Endothelial cell of umbilical vein (primary cell): ENCODE measurements at regions not wholly inside any gene's neighbourhood (a gene's known extent, or its start where the extent isn't known, plus 50 kb on each side); places are given as distances from the start of the nearest gene placed in this dataset.

ENCODE experiments used
- BruUV-seq: library from RNA; stranded (reverse); fragments of 400-500 nt; replicated peaks from 2 replicates; lab custom pipeline; 2021; lab: Mats Ljungman, UMichigan
- CTCF ChIA-PET: fragments of 300-600, 350-600 bp; sonication (Branson Sonifier 250); formaldehyde crosslinking; loops from one replicate; lab custom pipeline; 2021; ENCODE audit warnings: antibody characterized with exemption, inconsistent platforms; lab: Charles Lee
- POLR2A ChIA-PET: fragments of 300-600, 350-600 bp; sonication (Branson Sonifier 250); formaldehyde crosslinking; loops from one replicate; lab custom pipeline; 2021; ENCODE audit warnings: antibody characterized with exemption, inconsistent platforms; lab: Charles Lee
- DNase-seq: peaks from one replicate; pipeline ENCODE4 v3.0.0-alpha.2; 2011; ENCODE audit warnings: low read depth, low spot score
- FAIRE-seq: peaks from 2 replicates; lab custom pipeline; 2011; peaks lifted over from hg19 to GRCh38; lab: Jason Lieb, UNC
- H2AFZ ChIP-seq: 2 replicates; pipeline ENCODE4 v1.6.0; 2012; ENCODE audit warnings: low read depth, low read length, control low read depth, inconsistent platforms
- H3K27ac ChIP-seq: 2 replicates; pipeline ENCODE4 v1.5.1; 2011; ENCODE audit warnings: low read depth, mild to moderate bottlenecking, control low read depth, low read length, moderate library complexity; ENCODE audit not compliant: insufficient read depth
- H3K27me3 ChIP-seq, 2 experiments: 2 replicates each; pipeline versions ENCODE4 v1.6.0 to v1.6.1; 2011; ENCODE audit warnings: low read length in 2 of 2, mixed read lengths in 1 of 2; ENCODE audit not compliant: control insufficient read depth in 2 of 2, insufficient read depth in 2 of 2
- H3K36me3 ChIP-seq, 2 experiments: 2 replicates in 1 of 2; 3 replicates in 1 of 2; pipeline ENCODE4 v1.5.1; 2011; ENCODE audit warnings: low read length in 2 of 2, mild to moderate bottlenecking in 1 of 2, moderate library complexity in 1 of 2; ENCODE audit not compliant: control insufficient read depth in 2 of 2, insufficient read depth in 2 of 2; ENCODE audit errors: extremely low read depth in 1 of 2
- H3K4me1 ChIP-seq: 3 replicates; pipeline ENCODE4 v1.5.1; 2011; ENCODE audit warnings: mild to moderate bottlenecking, low read length; ENCODE audit not compliant: control insufficient read depth, insufficient read depth; ENCODE audit errors: extremely low read depth
- H3K4me2 ChIP-seq: 2 replicates; pipeline ENCODE4 v1.6.1; 2011; ENCODE audit warnings: low read length, control low read depth, mixed read lengths; ENCODE audit not compliant: insufficient read depth
- H3K4me3 ChIP-seq, 3 experiments: fragments of 200-600 bp in 1 of 3; sonication (generic), shearing (Covaris generic) in 1 of 3; replicated peaks in 1 of 3; 2 replicates each; pipeline ENCODE4 v1.5.1; 2011 to 2016; ENCODE audit warnings: control low read depth in 3 of 3, low read length in 3 of 3, mild to moderate bottlenecking in 2 of 3, inconsistent platforms in 1 of 3, low read depth in 1 of 3, moderate library complexity in 1 of 3; ENCODE audit not compliant: insufficient read depth in 1 of 3
- H3K79me2 ChIP-seq: 2 replicates; pipeline ENCODE4 v1.6.0; 2012; ENCODE audit warnings: low read length, inconsistent platforms; ENCODE audit not compliant: control insufficient read depth, insufficient read depth
- H3K9ac ChIP-seq: replicated peaks from 2 replicates; pipeline ENCODE3; 2011; ENCODE audit warnings: low read length, control low read depth; ENCODE audit not compliant: insufficient read depth; ENCODE audit errors: extremely low read depth
- H3K9me1 ChIP-seq: replicated peaks from 3 replicates; pipeline ENCODE4 v1.6.0; 2011; ENCODE audit warnings: mild to moderate bottlenecking, low read length; ENCODE audit not compliant: control insufficient read depth, insufficient read depth; ENCODE audit errors: extremely low read depth
- H3K9me3 ChIP-seq: replicated peaks from 2 replicates; pipeline ENCODE4 v1.5.1; 2012; ENCODE audit warnings: low read length, inconsistent platforms; ENCODE audit not compliant: control insufficient read depth, insufficient read depth
- H4K20me1 ChIP-seq: replicated peaks from 2 replicates; pipeline ENCODE3; 2011; ENCODE audit warnings: mild to moderate bottlenecking, low read length; ENCODE audit not compliant: control insufficient read depth, insufficient read depth; ENCODE audit errors: extremely low read depth
- EZH2 ChIP-seq: IDR thresholded peaks from 2 replicates; pipeline ENCODE4 v1.6.1; 2012; ENCODE audit warnings: borderline replicate concordance, low read depth, mild to moderate bottlenecking, moderate library complexity, low read length, inconsistent platforms; ENCODE audit not compliant: severe bottlenecking
- FOS ChIP-seq: IDR thresholded peaks from 2 replicates; pipeline ENCODE4 v1.6.1; 2011; ENCODE audit warnings: mild to moderate bottlenecking, low read length, moderate library complexity, borderline replicate concordance; ENCODE audit not compliant: insufficient read depth
- GATA2 ChIP-seq: IDR thresholded peaks from 2 replicates; pipeline ENCODE4 v1.7.0; 2011; ENCODE audit warnings: low read depth, mild to moderate bottlenecking, moderate library complexity, mixed read lengths, low read length; ENCODE audit not compliant: insufficient read length, insufficient read depth
- JUN ChIP-seq: IDR thresholded peaks from 2 replicates; pipeline ENCODE4 v1.6.1; 2011; ENCODE audit warnings: borderline replicate concordance, low read depth; ENCODE audit not compliant: insufficient read length, insufficient read depth
- MYC ChIP-seq: IDR thresholded peaks from one replicate; pipeline ENCODE4 v1.6.1; 2011; ENCODE audit warnings: mild to moderate bottlenecking, low read depth, low read length
- POLR2A ChIP-seq: IDR thresholded peaks from 2 replicates; pipeline ENCODE4 v1.6.1; 2012; ENCODE audit warnings: low read depth, mild to moderate bottlenecking, control low read depth, low read length
- POLR2AphosphoS5 ChIP-seq: IDR thresholded peaks from 2 replicates; pipeline ENCODE4 v1.6.1; 2012; ENCODE audit warnings: low read depth, mild to moderate bottlenecking, control low read depth, low read length, moderate library complexity; ENCODE audit not compliant: insufficient read depth
- dilution Hi-C: fragments of 300-500 bp; cut with MboI; formaldehyde crosslinking; loops from one replicate; pipeline ENCODE4 v1.15.0; 2019; ENCODE audit warnings: low sequenced_read_pairs; ENCODE audit not compliant: extremely low pct_ligation_motif_present
- intact Hi-C: fragments of 100-400 bp; cut with micrococcal nuclease; formaldehyde crosslinking; loops from one replicate; pipeline ENCODE4 v1.10.0; 2022
- TF ChIP-seq, protein P1 (sequence below): IDR thresholded peaks from 2 replicates; pipeline ENCODE4 v1.6.1; 2011; ENCODE audit not compliant: insufficient read depth, insufficient read length
- TF ChIP-seq, protein P2 (sequence below), 2 donors: IDR thresholded peaks; 1 replicate in 1 of 2; 2 replicates in 1 of 2; pipeline ENCODE4 v1.5.1; 2011; ENCODE audit warnings: low read length in 2 of 2, mild to moderate bottlenecking in 2 of 2, moderate library complexity in 2 of 2, control low read depth in 1 of 2, inconsistent platforms in 1 of 2, low read depth in 1 of 2; ENCODE audit not compliant: insufficient read depth in 1 of 2; ENCODE audit errors: extremely low read depth in 1 of 2

DNA sequence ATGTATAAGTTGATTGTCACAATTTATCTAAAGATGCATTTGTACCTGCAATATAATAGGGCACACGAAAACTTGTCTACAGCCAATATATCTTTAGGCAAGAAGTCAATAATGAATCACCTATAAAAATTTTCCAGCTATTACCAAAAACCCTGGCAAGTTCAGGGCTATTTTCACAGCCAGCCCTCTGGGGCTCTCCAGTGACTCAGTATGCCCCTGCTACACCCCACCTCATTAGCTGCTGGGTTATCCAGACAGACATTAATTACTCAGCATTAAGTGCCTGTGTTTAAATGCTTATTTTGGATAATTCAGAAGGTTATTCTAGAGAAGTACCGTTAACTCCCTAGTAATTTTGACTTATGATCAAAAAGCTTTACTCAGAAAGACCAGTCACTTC, 220.2 kb downstream of the TBX15 start:
- Histone ChIP-seq H3K4me2 (no peak overlapping the region), H3K27ac (no peak overlapping the region), H3K9me1 (no peaks in the 10 kb centered on the region), H3K4me1 (no peaks in the 10 kb centered on the region), H3K27me3 (no peaks in the 10 kb centered on the region), H3K36me3 (no peaks in the 10 kb centered on the region), H2AFZ (no peak overlapping the region), H3K4me3 (no peak overlapping the region), H4K20me1 (no peaks in the 10 kb centered on the region), H3K79me2 (no peaks in the 10 kb centered on the region), H3K9ac (no peak overlapping the region), H3K9me3 (no peaks in the 10 kb centered on the region)
- intact Hi-C loops (no loop called here), dilution Hi-C loops (no loop called here)
- no peak for DNase-seq
- FAIRE-seq = no peak
- ChIA-PET POLR2A (no interaction called here), CTCF (no interaction called here)
- BruUV-seq = no TSS peak
- TF ChIP-seq POLR2AphosphoS5 = no peak
- TF ChIP-seq, protein P1, sequence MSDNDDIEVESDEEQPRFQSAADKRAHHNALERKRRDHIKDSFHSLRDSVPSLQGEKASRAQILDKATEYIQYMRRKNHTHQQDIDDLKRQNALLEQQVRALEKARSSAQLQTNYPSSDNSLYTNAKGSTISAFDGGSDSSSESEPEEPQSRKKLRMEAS = no peak
- no peak for TF ChIP-seq EZH2
- TF ChIP-seq MYC = no peak
- TF ChIP-seq GATA2 = no peak
- TF ChIP-seq POLR2A = no peak
- TF ChIP-seq, protein P2, sequence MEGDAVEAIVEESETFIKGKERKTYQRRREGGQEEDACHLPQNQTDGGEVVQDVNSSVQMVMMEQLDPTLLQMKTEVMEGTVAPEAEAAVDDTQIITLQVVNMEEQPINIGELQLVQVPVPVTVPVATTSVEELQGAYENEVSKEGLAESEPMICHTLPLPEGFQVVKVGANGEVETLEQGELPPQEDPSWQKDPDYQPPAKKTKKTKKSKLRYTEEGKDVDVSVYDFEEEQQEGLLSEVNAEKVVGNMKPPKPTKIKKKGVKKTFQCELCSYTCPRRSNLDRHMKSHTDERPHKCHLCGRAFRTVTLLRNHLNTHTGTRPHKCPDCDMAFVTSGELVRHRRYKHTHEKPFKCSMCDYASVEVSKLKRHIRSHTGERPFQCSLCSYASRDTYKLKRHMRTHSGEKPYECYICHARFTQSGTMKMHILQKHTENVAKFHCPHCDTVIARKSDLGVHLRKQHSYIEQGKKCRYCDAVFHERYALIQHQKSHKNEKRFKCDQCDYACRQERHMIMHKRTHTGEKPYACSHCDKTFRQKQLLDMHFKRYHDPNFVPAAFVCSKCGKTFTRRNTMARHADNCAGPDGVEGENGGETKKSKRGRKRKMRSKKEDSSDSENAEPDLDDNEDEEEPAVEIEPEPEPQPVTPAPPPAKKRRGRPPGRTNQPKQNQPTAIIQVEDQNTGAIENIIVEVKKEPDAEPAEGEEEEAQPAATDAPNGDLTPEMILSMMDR (IDR thresholded peaks at IDR 0.05; ENCODE audit: extremely low read depth in 1 of 2, insufficient read depth in 1 of 2, low read depth in 1 of 2, low read length in 2 of 2) = no peak
- TF ChIP-seq JUN = no peak
- TF ChIP-seq FOS = no peak
